ENCODE measurements at regions not wholly inside any gene's neighbourhood (a gene's known extent, or its start where the extent isn't known, plus 50 kb on each side); places are given as distances from the start of the nearest gene placed in this dataset.

DNA sequence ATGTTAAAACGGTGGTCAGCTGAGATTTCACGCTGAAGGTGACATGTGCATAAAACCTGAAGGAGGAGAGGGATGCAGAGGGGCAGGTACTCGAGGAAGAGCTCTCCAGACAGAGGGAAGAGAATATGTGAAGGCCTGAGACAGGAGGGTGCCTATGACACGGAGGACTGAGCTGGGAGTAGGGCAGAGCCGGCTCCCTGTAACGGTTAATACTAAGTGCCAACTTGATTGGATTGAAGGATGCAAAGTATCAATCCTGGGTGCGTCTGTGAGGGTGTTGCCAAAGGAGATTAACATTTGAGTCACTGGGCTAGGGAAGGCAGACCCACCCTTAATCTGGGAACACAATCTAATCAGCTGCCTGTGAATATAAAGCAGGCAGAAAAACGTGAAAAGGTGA, 136.2 kb upstream of the SYT6 start:
- ChIA-PET CTCF (no interaction called here), POLR2A (no interaction called here)
- no peak for DNase-seq (ENCODE audit: extremely low spot score)
- no peak for TF ChIP-seq L3MBTL2 (conservative IDR thresholded peaks at IDR 0.05)

DNA sequence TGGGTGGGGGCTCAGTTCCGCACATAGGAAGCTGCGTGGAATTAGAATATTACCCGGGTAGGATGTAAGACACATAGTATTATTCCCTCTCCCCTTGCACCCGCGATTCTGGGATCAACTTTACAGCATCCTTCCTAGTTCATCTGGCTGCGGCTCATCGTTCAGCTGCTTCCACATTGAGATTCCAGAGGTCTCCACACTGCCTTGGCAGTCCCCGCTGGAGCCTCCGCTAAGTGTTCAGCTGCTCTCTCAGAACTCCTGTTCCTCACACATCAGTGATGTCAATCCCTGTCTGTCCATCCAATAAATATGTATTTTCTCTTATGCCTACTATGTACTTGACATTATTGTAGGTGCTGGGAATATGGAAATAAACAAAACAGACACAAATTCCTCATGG, 135.6 kb upstream of the SYT6 start:
- CTCF ChIA-PET = no interaction called here
- TF ChIP-seq BHLHE40 (IDR thresholded peaks at IDR 0.05; ENCODE audit: borderline replicate concordance) (no peak), SP1 (IDR thresholded peaks at IDR 0.05) (no peak), ELF4 (IDR thresholded peaks at IDR 0.05) (no peak), HDGF (IDR thresholded peaks at IDR 0.05; ENCODE audit: borderline replicate concordance) (no peak), FOXM1 (IDR thresholded peaks at IDR 0.05; ENCODE audit: borderline replicate concordance) (no peak), CTBP1 (IDR thresholded peaks at IDR 0.05; ENCODE audit: borderline replicate concordance) (no peak), ARNT (IDR thresholded peaks at IDR 0.05) (no peak), ZNF384 (IDR thresholded peaks at IDR 0.05) (no peak), FOXA1 (IDR thresholded peaks at IDR 0.05) (no peak), LEF1 (IDR thresholded peaks at IDR 0.05; ENCODE audit: borderline replicate concordance) (no peak), FOXK2 (IDR thresholded peaks at IDR 0.05) (no peak), L3MBTL2 (conservative IDR thresholded peaks at IDR 0.05) (no peak), TARDBP (IDR thresholded peaks at IDR 0.05) (no peak), NFRKB (IDR thresholded peaks at IDR 0.05) (no peak)
- TF ChIP-seq, protein P1, sequence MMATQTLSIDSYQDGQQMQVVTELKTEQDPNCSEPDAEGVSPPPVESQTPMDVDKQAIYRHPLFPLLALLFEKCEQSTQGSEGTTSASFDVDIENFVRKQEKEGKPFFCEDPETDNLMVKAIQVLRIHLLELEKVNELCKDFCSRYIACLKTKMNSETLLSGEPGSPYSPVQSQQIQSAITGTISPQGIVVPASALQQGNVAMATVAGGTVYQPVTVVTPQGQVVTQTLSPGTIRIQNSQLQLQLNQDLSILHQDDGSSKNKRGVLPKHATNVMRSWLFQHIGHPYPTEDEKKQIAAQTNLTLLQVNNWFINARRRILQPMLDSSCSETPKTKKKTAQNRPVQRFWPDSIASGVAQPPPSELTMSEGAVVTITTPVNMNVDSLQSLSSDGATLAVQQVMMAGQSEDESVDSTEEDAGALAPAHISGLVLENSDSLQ (IDR thresholded peaks at IDR 0.05) = no peak
- POLR2A ChIA-PET = no interaction called here
- no peak for DNase-seq (ENCODE audit: extremely low spot score)

DNA sequence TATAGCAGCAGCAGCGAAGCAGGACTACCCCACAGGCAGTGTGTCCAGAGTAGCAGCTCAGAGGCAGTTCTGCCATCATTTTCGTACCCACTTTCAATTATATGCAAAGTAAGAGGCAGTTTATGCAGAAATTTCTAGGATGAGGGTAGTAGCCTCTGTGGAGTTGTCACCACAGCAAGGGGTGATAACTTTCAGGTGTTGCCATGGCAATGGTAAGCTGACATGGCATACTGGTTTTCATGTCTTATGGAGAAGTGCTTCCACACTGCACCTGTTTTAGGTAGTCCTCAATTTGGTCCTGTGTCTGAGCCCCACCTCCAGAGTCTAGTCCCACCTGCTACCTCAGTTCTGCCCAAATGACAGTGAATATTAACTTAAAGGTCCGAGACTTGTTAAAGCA, 133.3 kb upstream of the SYT6 start:
- TF ChIP-seq HDGF (IDR thresholded peaks at IDR 0.05; ENCODE audit: borderline replicate concordance) (no peak), TARDBP (IDR thresholded peaks at IDR 0.05) (no peak), FOXM1 (IDR thresholded peaks at IDR 0.05; ENCODE audit: borderline replicate concordance) (no peak)
- ChIA-PET POLR2A (no interaction called here), CTCF (interaction anchor here (0.7 to 1.9 kb wide), 3 partner anchors 308 to 1570 kb away, joined by 3 to 5 read pairs (median 3); partner anchors contain the start of gene OLFML3)
- DNase-seq (ENCODE audit: extremely low spot score) = no peak

DNA sequence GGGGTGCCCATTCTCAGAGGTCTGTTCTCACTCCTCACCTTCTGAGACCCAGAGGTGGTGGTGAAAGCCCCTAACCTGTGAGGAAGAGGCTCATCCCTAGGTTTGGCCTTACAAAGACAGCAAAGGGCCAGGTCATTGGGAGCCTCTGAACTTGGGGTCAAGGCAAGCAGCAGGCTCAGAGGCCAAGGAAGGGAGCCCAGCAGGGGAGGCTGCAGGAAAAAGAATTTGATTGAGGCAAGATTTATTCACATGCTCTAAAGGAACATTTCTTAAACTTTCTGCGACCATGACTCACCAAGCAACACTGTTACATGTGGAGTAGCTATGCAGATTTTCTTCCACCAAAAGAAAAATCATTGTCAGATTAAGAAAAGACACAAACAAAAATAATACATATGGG, 132.5 kb upstream of the SYT6 start:
- POLR2A ChIA-PET = no interaction called here
- CTCF ChIA-PET = interaction anchor here (1.9 kb wide), 1 partner anchor 307 kb away, joined by 5 read pairs; the partner anchor contains the start of gene OLFML3

DNA sequence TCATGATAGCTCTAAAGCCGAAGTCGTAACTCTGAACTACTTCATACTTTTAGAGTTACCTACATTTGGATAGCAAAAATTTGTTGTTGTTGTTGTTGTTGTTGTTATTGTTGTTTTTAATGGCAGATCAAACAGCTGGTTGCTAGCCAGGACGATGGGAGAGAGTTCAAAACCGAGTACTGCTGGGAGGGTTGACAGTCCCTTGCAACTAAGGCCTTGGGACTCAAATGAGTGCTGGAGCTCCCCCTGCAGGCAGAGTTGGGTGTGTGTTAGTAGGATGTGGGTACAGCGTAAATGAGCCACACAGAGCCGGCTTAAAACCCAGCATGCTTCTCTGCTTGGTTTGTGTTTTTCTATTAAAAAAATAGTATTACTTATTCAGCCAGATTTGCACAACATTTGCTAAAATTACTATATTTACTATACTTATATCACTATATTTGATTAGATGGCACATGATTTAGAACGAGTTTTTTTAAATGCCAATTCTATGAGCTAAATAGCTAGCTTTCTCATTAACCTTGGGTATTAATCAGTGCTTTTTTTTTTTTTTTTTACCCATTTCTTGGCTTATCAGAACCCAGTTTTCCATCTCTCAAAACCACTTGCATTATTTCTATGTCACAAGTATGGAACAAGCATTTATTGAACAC, 129.2 kb upstream of the SYT6 start:
- ChIA-PET POLR2A (interaction anchor here (0.5 to 1.0 kb wide), 2 partner anchors 304 to 431 kb away, joined by 3 to 4 read pairs; partner anchors contain the start of gene OLFML3), CTCF (interaction anchor here (0.6 to 2.5 kb wide), 27 partner anchors 8 to 1258 kb away, joined by 3 to 18 read pairs (median 4); partner anchors contain the start of gene OLFML3)
- peak; percentile 94 for DNase-seq (ENCODE audit: extremely low spot score)
- TF ChIP-seq SP1 (IDR thresholded peaks at IDR 0.05) = no peak
- no peak for TF ChIP-seq ZNF384 (IDR thresholded peaks at IDR 0.05)
- TF ChIP-seq HDGF (IDR thresholded peaks at IDR 0.05; ENCODE audit: borderline replicate concordance) = no peak
- no peak for TF ChIP-seq ELF4 (IDR thresholded peaks at IDR 0.05)
- TF ChIP-seq, protein P1 (IDR thresholded peaks at IDR 0.05) = no peak
- TF ChIP-seq BHLHE40 (IDR thresholded peaks at IDR 0.05; ENCODE audit: borderline replicate concordance) = no peak
- no peak for TF ChIP-seq FOXK2 (IDR thresholded peaks at IDR 0.05)

More for the DNA sequence above, 132.5 kb upstream of the SYT6 start:
- no peak for DNase-seq (ENCODE audit: extremely low spot score)
- TF ChIP-seq L3MBTL2 (conservative IDR thresholded peaks at IDR 0.05) = no peak
- TF ChIP-seq FOXM1 (IDR thresholded peaks at IDR 0.05; ENCODE audit: borderline replicate concordance) = no peak
- no peak for TF ChIP-seq HDGF (IDR thresholded peaks at IDR 0.05; ENCODE audit: borderline replicate concordance)
- no peak for TF ChIP-seq TARDBP (IDR thresholded peaks at IDR 0.05)
- no peak for TF ChIP-seq ZNF384 (IDR thresholded peaks at IDR 0.05)

DNA sequence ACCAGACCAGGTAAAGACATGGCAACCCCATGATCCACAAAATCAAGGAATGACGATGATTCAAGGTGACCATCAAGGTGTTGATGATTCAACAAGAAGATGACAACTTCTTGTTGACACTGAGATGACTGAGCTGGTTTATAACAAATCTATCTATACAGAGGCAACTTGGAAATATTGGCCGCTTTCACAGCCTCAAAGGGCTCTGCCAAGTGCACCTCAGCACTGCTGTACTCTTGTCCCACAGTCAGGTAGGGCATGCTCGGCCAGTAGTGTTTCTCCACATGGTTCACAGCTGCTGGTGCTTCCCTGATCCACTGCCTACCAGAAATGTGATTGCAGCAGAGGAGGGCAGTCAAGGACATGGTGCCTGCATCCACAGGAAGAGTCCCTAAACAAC, 125.2 kb upstream of the SYT6 start:
- TF ChIP-seq SP1 (IDR thresholded peaks at IDR 0.05) (no peak), FOXA1 (IDR thresholded peaks at IDR 0.05) (no peak), ARNT (IDR thresholded peaks at IDR 0.05) (no peak), FOXM1 (IDR thresholded peaks at IDR 0.05; ENCODE audit: borderline replicate concordance) (no peak), CTBP1 (IDR thresholded peaks at IDR 0.05; ENCODE audit: borderline replicate concordance) (no peak), LEF1 (IDR thresholded peaks at IDR 0.05; ENCODE audit: borderline replicate concordance) (no peak), TARDBP (IDR thresholded peaks at IDR 0.05) (no peak), L3MBTL2 (conservative IDR thresholded peaks at IDR 0.05) (no peak)
- CTCF ChIA-PET = interaction anchor here (1.4 kb wide), 1 partner anchor 300 kb away, joined by 3 read pairs; the partner anchor contains the start of gene OLFML3
- POLR2A ChIA-PET = no interaction called here
- DNase-seq (ENCODE audit: extremely low spot score) = no peak

DNA sequence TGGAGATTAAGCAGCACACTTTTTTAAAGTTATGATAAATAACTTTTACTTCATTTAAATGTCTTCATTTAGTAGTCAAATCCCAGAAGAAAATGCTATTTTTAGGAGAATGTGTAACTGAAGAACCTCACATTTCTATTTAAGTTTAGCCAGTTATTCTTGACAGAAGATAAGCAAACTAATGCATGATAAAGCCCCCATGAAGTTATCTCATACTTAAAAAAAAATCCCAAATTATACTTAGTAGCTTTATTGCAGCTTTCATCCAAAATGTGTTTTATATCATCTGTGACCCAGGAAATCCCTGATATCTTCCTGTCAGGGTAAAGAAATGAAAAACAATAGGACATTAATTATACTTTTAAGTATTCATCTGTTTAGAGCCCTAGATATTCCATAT, 124.8 kb upstream of the SYT6 start:
- ChIA-PET POLR2A (no interaction called here), CTCF (interaction anchor here (0.7 to 1.4 kb wide), 2 partner anchors 198 to 299 kb away, joined by 3 read pairs; partner anchors contain the start of gene OLFML3)
- no peak for DNase-seq (ENCODE audit: extremely low spot score)
- TF ChIP-seq SUZ12 (IDR thresholded peaks at IDR 0.05) (no peak), BHLHE40 (IDR thresholded peaks at IDR 0.05; ENCODE audit: borderline replicate concordance) (no peak), FOXM1 (IDR thresholded peaks at IDR 0.05; ENCODE audit: borderline replicate concordance) (no peak), TARDBP (IDR thresholded peaks at IDR 0.05) (no peak)
- TF ChIP-seq, protein P1 (IDR thresholded peaks at IDR 0.05) = no peak
